ENCODE measurements at regions not wholly inside any gene's neighbourhood (a gene's known extent, or its start where the extent isn't known, plus 50 kb on each side); places are given as distances from the start of the nearest gene placed in this dataset.

DNA sequence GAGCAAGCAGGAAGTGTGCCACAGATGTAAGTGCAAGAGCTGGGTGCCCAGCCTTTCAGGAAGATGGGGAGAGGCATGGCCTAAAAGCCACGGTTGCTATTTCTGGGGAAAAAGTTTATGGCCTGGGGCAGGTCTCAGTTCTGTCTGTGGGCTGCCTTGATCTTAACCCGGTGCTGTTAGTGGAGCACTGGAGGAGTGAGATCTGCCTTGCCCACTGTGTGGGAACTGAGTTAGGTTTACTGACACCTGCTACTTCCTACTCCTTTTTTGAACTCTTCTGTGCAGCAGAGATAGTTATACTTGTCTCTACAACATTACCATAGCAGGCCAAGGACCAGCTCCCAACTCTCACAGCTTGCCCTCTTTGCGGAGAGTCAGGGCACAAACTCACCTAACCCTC lies 76.5 kb downstream of the ITM2A start:
- TF ChIP-seq YY1 (IDR thresholded peaks at IDR 0.05; ENCODE audit: low read depth) (no peak), REST (IDR thresholded peaks at IDR 0.05; ENCODE audit: low read depth) (no peak), FOXM1 (IDR thresholded peaks at IDR 0.05; ENCODE audit: borderline replicate concordance, low read depth) (no peak), EGR1 (IDR thresholded peaks at IDR 0.05) (no peak)
- TF ChIP-seq, protein P1, sequence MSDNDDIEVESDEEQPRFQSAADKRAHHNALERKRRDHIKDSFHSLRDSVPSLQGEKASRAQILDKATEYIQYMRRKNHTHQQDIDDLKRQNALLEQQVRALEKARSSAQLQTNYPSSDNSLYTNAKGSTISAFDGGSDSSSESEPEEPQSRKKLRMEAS (IDR thresholded peaks at IDR 0.05): no peak

Measured in Ishikawa (cell line).